Pancreas (tissue), 2 donors: ENCODE measurements at regions not wholly inside any gene's neighbourhood (a gene's known extent, or its start where the extent isn't known, plus 50 kb on each side); places are given as distances from the start of the nearest gene placed in this dataset.

ENCODE experiments used
- microRNA-seq, 2 donors: library from miRNA; unstranded; fragments of <30 nt; microRNA quantifications; one replicate each; pipeline versions ENCODE4 to v1.1.0, GENCODE V29; 2019 to 2020
- donor health status: DM: no; HTN: no; CAD: no; lungs with moderate emphysema.
- donor health status: DM: no; HTN: no; CAD: no.

Small RNAs in the stretch of these regions (microRNA-seq; reads per million reads assigned to microRNA genes)
- 0 reads per million in 2 donors for gene MIR3156-1
